ENCODE measurements at regions not wholly inside any gene's neighbourhood (a gene's known extent, or its start where the extent isn't known, plus 50 kb on each side); places are given as distances from the start of the nearest gene placed in this dataset.

DNA sequence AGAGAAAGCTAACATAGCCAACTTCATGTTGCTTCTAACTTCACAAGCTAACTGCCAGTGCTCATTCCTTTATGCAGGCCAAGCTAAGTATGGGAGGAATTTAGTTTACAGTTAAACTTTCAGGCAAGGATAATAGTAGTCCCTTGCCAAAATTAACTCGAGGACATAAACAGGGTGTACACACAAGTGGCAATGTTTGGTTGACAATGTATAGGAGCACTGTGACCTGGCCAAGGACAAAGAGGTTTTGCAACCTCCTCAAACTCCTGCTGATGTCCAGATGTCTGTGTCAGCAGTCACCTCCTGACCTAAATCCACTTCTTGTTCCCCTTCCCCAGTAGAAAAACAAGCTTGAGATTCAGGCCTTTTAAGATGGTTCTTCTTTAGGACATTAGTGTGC, 494.6 kb upstream of the KLF6 start:
- TF ChIP-seq, protein P1, sequence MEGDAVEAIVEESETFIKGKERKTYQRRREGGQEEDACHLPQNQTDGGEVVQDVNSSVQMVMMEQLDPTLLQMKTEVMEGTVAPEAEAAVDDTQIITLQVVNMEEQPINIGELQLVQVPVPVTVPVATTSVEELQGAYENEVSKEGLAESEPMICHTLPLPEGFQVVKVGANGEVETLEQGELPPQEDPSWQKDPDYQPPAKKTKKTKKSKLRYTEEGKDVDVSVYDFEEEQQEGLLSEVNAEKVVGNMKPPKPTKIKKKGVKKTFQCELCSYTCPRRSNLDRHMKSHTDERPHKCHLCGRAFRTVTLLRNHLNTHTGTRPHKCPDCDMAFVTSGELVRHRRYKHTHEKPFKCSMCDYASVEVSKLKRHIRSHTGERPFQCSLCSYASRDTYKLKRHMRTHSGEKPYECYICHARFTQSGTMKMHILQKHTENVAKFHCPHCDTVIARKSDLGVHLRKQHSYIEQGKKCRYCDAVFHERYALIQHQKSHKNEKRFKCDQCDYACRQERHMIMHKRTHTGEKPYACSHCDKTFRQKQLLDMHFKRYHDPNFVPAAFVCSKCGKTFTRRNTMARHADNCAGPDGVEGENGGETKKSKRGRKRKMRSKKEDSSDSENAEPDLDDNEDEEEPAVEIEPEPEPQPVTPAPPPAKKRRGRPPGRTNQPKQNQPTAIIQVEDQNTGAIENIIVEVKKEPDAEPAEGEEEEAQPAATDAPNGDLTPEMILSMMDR (IDR thresholded peaks at IDR 0.05; ENCODE audit: borderline replicate concordance, extremely low read depth, low read length, poor library complexity, severe bottlenecking), result no peak
- no peak for TF ChIP-seq EZH2 (IDR thresholded peaks at IDR 0.05; ENCODE audit: borderline replicate concordance, low read depth, low read length, severe bottlenecking)

All from DND-41 (cell line).